GM04504 (cell line): ENCODE measurements at regions not wholly inside any gene's neighbourhood (a gene's known extent, or its start where the extent isn't known, plus 50 kb on each side); places are given as distances from the start of the nearest gene placed in this dataset.

Experiments used
- DNase-seq: peaks from one replicate; pipeline ENCODE4 v3.0.0-alpha.2; 2012; ENCODE audit warnings: low read depth

DNA sequence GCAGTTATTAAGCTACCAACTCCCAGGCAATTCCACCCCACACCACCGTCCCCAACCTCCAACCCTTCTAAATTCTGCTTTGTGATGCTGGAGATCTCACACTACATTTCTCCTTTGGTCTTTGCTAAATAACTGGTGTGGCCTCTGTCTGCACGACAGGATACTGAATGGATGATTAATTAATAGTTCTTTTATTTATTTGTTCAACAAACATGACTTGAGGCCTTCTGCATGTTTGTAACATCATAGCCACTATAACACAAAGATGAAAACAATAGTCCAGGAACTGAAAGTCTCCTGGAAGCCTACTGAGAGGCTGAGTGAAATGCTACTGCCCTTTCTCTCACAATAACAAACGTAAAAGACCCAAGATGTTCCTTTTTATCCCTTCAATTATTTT, 609.5 kb upstream of the UBE2E2 start:
- no peak for DNase-seq

DNA sequence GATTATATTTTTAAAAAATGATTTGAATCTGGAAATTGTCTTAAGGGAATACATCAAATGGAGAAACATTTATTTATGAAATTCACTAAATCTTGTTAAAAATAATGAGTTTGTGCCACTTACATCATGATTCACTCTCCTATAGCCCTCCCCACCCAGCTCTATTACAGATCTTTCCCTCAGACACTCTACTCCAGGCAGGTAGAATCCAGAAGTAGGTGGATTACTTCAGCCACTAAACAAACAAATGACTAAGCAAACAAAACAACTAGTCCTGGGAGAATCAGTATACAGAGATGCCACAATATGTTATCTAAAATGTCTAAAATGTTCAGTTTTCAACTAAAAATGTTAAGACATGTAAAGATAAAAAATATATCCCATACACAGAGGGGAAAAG, 608.1 kb upstream of the UBE2E2 start:
- DNase-seq = no peak

DNA sequence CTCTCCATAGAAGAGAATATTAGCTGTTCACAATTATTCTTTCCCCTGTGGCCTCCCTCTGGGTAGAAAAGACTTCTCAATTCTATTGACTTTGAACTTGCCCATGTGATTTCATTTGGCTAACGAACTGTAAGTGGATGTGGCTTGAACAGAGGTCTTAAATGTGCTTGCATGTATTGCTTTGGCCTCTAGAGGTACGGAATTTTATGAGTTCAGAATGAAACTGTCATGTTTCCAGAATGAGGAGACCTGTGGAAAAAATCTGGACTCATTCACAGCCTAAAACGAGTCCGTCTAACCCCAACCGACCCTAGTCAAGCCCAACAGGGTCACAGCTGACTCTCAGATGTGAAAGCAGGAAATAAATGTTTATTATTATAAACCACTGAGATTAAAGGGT, 596.7 kb upstream of the UBE2E2 start:
- DNase-seq = no peak

DNA sequence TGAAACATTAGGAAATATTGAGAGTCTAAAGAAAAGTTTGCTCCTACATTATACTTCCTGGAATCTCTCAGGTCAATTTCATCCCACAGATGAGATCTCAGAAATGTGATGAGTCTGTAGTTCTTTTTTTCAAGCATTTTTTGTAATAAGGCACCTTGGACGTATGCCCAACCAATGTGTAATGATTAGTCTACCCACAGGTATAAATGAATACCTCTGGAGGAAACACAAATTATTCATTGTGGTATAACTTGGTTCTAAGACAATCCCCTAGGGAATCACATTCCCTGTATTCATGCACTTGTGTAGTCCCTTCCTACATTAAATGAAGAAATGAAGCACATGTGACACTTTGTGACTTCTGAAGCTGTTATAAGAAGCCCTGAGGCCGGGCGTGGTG, 596.2 kb upstream of the UBE2E2 start:
- no peak for DNase-seq

DNA sequence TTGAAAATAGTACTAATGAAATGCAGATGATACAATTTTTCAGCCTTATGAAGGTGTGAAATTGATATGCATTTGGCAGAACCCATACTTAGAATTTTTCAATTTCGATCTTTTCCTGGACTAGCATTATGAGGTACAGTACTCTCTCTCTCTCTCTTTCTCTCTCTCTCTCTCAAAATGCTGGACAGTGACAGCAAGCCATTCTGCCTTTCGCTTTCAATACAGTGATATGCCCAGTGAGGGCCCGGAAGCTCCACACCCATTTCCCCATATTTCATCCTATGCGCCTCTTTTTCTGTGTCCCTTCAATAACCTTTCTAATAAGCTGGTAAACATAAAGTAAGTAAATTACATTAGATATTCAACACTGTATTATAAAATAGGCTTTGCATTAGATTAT, 595.0 kb upstream of the UBE2E2 start:
- DNase-seq = no peak

DNA sequence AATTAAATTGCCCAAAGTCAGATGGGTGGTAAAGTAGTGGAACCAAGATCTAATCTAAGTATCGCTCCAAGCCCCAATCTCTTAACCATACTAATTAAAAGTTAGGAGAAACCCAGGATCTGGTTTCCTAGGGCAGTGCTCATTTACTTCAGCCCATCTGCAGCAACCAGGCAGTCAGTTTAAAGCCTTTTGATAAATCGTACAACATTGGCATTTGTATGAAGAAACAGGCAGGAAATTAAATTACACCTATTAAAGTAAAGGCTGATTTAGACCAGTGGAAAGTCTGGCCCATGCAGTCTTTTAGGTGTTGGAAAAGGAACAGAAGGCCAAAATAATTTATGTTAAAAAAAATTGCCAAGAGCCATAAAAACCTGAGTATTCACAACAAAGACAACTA, 594.4 kb upstream of the UBE2E2 start:
- DNase-seq = no peak

DNA sequence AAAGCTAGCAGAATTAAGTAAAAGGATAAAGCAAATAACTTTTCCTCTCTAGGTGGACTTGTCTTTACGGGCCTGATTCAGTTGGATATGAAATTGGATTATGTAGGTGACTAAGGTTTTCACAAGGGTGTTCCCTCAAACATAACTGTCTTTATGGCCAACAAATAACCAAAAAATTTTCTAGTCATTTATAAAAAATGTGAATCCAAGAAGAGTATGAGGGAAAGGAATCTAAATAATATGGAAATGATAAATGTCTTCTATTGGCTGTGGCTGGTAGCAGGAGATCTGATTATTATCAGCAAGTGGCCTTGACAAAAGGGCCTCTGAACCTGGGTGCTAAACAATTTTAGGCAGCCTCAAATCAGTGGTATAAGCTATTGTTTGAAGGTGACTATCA, 594.0 kb upstream of the UBE2E2 start:
- peak; percentile 15 for DNase-seq

DNA sequence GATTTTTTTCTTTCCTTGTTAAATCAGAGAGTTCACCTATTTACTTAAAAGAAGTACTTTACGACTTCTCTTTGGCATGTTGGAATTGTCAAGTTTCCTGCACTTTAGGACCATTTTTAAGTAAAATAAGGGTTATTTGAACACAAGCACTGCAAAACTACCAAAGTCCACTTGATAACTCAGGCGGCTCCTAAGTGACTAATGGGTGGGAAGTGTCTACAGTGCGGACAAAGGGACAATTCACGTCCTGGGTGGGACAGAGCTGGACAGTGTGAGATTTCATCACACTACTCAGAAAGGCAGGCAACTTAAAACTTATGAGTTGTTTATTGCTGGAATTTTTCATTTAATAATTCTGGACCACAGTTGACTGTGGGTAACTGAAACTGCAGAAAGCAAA, 590.2 kb upstream of the UBE2E2 start:
- DNase-seq = no peak

DNA sequence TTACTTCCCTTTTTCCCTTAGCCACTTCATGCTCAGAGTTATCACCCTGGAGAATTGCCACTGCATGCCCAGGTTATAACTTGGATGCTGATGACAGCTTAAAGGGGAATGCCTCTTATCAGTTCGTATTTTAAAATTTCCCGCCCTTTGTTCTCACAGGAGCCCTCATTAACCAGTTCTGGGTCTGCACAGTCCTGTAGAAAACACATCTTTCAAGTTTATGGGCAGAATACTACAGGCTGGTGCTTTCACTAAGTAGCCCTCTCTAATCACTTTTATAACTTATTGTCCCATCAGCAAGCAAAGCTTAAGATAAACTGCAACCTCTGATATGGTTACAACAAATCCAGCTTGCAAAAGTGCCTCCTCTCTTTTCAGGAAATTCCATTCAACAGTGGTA, 587.3 kb upstream of the UBE2E2 start:
- DNase-seq = no peak

DNA sequence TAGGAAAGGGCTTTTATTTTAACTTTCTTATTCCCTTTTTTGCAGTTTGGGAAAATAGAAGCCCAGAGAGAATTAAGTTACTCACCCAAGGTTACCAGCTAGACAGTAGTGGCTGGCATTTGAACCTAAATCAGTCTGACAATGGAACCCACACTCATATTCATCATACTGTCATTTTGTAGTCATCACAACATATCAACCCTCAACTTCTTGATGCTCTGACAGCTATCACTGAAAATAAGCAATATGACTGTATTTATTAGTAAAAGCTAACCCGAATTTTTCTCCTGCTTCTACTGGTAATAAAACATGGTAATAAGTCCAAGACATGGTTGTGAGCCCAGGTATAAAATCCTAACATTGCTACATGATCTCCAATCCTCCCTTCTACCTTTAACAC, 585.8 kb upstream of the UBE2E2 start:
- no peak for DNase-seq

DNA sequence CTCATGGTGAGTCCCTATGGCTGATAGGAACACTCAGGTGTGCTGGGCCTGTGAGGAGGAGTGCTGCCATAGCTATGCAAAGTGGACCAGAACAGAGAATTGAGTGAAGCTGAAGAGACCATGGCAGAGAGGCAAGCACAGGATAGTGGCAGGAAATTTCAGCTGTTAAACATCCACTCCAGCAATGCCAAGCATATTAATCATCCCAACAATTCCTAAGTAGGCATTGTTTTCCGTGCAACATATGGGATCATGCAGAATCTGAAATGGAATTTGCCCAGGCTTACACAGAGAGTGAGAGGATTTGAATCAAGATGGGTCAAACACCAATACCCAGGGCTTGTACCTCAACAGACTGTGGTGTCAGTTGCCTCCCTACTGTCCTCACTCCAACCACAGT, 582.6 kb upstream of the UBE2E2 start:
- no peak for DNase-seq

DNA sequence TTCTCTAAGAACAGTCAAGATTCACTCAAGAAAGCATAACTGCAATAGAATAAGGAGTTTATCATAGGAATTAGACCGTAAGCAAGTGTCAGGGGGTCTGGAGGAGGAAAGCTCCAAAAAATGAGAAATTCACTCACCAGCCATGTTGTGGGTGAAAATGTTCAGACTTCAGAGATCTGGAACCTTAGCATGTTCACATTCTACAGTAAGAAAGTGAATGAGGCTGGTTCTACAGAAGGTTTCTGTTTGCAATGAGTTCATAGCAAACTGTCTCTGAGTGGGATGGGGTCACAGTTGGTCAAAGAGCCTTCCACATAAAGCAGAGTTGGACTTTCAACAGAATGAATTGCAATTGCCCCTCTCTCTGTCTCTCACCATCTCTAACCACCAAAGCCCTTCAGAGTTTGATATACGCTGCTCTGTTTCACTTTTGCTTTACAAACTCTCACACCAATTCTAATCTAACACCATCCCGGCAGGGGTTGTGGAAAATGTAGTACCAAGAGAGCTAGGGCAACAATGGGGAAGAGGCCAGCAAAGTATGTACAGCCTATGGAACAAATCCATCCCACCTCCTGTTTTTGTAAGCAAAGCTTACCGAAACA, 581.8 kb upstream of the UBE2E2 start:
- DNase-seq = no peak

DNA sequence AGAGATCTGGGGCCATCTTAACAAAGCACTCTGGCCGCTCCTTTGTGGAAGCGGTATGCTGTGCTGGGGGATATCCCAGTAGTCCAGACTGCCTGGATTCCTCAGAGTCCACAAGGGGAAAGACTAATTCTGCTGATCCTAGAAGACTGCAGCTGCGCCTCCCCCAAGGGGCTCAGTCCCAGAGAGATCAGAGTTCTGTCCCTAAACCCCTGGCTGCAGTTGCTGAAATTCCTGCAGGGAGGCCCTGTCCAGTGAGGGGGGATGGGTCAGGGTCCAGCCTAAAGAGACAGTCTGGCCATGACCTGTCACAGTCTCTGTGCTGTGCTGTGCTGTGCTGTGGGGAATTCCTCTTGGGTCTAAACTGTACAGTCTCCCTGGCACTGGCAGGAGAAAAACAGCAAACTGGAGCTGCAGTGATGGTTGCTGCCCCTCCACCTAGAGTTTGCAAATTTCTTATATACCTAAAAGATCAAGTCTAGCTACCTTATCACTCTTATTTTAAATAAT, 575.1 kb upstream of the UBE2E2 start:
- no peak for DNase-seq

DNA sequence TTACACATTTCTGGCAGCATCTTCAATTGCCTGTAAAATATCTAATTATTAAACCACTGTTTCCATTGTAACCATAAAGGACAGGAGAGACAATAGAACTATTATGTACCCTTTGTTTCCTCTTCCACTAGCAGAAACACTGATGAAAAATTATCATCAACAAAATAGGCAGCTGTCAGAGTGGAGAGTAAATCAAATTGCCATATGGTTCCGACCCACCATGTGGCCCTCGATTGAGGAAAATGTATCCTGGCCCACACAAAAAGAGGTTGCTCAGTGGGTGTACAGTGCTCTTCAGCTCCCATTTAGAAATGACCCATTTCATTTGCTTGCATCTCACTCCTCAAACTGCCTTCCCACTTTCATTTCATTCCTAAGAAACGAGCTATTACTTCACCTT, 570.6 kb upstream of the UBE2E2 start:
- no peak for DNase-seq

DNA sequence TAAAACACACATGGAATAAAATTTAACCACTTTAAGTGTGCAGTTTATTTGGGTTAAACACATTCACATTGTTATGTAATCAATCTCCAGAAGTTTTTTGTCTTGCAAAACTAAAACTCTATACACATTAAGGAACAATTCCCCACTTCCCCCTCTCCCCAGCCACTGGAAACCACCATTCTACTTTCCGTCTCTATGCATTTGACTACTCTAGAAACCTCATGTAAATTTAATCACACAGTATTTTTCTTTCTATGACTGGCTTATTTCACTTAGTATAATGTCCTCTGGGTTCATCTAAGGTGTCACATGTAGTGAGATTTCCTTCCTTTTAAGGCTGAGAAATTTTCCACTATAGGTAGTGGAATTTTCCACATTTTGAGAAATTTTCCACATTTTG, 568.7 kb upstream of the UBE2E2 start:
- no peak for DNase-seq

DNA sequence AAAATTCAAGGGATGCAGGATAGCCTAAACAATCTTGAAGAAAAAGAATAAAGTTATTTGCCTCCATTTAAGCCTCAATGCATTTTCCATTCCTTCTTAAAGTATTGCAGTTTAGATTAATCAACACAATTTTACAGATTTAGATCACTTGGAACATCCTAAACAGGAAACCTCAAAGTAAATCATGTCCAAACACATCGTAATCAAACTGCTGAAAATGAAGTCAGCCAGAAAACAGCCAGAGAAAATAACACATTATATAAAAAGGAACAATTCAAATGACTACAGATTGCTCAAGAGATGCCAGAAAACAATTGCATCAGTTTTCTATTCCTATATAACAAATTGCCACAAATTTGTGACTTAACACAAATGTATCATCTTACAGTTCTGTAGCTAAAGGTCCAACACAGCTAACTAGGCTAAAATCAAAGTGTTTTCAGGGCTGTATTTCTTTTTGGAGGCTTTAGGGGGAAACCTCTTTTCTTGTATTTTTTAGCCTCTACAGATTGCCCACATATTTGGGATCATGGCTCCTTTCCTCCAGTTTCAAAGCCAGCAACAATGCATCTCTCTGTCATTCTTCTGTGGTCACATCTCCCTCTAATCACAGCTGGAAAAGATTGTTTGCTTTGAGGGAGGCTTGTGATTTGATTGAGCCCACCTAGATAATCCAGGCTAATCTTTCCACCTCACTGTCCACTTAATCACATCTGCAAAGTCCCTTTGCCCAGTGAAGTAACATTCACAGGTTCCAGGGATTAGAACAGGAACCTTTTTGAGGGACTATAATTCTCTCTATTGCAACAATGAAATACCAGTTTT, 543.3 kb upstream of the UBE2E2 start:
- peak; percentile 0 for DNase-seq

DNA sequence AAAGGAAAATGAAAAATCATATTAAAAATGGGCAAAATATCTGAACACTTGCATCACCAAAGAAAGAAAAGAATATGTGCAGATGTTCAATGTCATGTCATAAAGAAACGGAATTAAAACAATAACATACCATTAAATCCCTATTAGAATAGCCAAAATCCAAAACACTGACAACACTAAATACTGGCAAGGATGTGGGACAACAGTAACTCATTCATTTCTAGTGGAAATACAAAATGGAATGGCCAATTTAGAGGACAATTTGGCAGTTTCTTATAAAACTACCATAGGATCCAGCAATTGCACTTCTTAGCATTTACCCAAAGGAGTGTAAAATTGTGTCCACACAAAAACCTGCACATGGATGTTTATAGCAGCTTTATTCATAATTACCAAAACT, 542.5 kb upstream of the UBE2E2 start:
- no peak for DNase-seq

DNA sequence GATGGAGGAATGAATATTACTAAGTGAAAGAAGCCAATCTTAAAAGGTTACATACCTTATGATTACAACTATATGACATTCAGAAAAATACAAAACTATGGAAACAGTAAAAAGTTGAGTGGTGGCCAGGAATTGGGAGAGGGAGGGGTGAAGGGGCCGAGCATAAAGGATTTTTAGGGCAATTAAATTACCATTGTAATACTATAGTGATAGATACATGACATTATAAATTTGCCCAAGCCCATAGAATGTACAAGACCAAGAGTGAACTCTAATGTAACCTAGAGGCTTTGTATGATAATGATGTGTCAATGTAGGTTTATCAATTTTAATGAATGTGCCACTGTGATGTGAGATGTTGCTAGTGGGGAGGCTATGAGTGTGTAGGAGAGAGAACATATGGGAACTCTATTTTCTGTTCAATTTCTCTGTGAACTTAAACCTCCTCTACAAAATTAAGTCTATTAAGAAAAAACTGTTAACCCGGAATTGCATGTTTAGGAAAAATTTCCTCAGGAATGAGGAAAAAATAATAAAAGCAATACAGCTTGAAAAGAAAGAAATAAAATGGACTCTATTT, 541.9 kb upstream of the UBE2E2 start:
- no peak for DNase-seq

DNA sequence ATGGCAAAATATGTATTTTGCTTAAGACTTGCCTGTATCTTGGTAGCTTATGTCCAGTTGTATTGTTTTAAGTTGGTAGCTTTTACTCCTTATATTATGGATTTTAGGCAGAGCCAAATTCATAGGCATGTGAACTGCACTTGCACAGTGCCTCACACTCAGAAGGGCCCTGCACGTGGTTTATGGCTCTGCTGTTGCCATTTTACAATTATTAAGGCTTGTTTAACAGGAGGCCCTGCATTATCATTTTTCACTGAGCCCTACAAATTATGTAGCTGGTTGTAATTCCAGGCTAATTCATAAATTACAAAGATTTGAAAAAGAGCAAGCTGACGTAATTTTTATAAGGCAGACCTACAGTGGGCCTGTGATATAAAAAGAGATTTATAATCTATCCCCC, 537.6 kb upstream of the UBE2E2 start:
- DNase-seq = no peak

DNA sequence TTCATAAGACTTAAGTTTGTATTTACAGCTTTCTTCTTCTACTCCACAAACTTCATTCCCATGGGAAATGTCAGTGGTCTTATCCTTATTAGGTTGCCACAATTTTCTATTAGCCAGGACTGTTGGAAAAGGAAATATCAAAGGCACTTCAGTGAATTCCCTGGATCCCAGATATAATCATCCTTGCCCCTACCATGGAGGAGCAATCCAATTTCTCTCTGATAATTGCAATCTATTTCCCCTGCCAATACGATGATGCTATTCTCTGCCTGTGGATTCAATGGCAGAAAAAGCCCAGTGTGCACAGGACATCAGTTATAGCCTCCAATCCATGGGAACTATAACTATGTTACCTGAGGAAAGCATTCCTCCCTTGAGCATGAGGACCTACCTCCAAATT, 536.4 kb upstream of the UBE2E2 start:
- DNase-seq = no peak

DNA sequence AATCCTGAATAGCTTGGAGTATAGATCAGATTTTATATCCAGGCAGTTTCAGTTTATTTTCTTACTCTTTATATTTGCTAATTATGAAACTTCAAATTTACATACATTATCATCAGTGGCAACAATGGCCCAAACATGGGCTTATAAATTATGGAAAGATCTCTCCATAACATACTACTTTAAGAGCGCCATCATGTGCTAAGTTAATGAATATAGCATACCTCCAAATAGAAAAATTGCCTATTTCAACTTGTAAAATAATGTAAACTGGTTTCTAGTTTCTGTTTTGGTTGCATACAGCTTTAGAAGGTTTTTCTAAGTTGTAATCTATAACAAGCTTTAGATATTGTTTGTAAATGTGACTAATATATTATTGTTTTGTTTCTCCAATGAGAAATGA, 531.3 kb upstream of the UBE2E2 start:
- no peak for DNase-seq

DNA sequence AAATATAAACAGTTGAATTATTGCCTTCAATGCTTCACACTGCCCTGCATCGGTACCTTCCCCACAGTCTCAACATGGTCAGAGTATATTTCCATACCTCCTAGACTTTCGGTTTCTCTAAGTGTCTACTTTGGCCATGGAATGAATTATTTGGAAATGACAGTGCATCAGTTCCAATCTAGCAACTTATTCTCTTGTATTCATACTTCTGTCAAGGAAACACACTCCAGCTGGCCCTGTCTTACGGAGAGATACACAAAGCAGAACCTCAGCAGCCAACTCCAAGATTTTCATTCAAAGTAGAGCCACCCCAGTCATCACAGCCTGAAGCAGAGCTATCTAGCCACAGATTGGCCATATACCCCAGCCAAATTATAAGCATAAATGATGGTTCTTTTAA, 518.4 kb upstream of the UBE2E2 start:
- no peak for DNase-seq

DNA sequence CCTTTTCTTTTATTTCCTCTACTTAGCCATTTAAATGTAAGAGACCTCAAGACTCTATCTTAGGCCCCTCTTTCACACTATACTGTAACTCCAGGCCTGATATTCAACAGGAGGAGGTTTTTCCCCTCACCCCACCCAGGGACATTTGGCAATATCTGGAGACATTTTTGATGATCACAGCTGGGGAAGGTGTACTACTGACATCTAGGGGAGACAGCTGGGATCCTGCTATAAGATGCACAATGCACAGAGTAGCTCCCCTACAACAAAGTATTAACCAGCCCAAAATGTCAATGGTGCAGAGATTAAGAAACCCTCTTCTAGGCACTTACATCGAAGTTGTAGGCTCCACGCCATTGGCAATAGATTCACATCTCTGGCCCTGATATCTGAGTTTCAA, 517.5 kb upstream of the UBE2E2 start:
- peak; percentile 4 for DNase-seq

DNA sequence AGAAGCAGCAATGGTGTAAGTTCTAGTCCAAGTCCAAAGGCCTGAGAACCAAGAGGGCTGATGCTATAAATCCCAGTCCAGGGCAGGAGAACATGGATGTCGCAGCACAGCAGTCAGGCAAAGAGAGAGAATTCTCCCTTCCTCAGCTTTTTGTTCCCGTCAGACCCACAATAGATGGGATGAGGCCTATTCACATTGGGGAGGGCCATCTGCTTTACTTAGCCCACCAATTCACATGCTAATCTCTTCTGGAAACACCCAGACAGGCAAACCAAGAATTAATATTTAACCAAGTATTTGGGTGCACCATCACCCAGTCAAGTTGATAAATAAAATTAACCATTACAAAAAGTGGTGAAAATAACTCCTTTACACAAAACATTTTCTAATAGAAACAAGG, 511.7 kb upstream of the UBE2E2 start:
- DNase-seq = no peak
